Activated naive CD8-positive, alpha-beta T cell treated with anti-CD3 and anti-CD28 coated beads, Interleukin-2, amount 10 ng/mL, durations not matched to agents 7 days and 5 days (primary cell): ENCODE measurements at regions not wholly inside any gene's neighbourhood (a gene's known extent, or its start where the extent isn't known, plus 50 kb on each side); places are given as distances from the start of the nearest gene placed in this dataset.
"Not testable (repeated sequence)": the region's sequence is repeated elsewhere in the genome, so short reads cannot be mapped to it uniquely, and the experiment has no call there.

Source experiments
- ATAC-seq: fragments of 150-1000 bp; cut with Tn5 transposase; one replicate; pipeline ENCODE4 v1.10.0; 2021; ENCODE audit warnings: low read depth, moderate library complexity
- POLR2A ChIA-PET: fragments of 350-600 bp; sonication (Branson Sonifier 250); formaldehyde crosslinking; loops from one replicate; lab custom pipeline; 2021; ENCODE audit warnings: antibody characterized with exemption; lab: Charles Lee
- DNase-seq: peaks from one replicate; pipeline ENCODE4 v3.0.0; 2021
- H3K27ac Mint-ChIP-seq: one replicate; pipeline ENCODE4 v1.8.0; 2022; ENCODE audit warnings: mild to moderate bottlenecking, mixed read lengths
- H3K27me3 Mint-ChIP-seq: one replicate; pipeline ENCODE4 v1.8.0; 2022; ENCODE audit warnings: mild to moderate bottlenecking, moderate library complexity, mixed read lengths
- H3K36me3 Mint-ChIP-seq: one replicate; pipeline ENCODE4 v1.8.0; 2021; ENCODE audit warnings: mild to moderate bottlenecking, mixed read lengths
- H3K4me1 Mint-ChIP-seq: one replicate; pipeline ENCODE4 v1.8.0; 2021; ENCODE audit warnings: mixed read lengths
- H3K4me3 Mint-ChIP-seq: one replicate; pipeline ENCODE4 v1.8.0; 2022; ENCODE audit warnings: mild to moderate bottlenecking, moderate library complexity, mixed read lengths
- H3K9me3 Mint-ChIP-seq: one replicate; pipeline ENCODE4 v1.8.0; 2021; ENCODE audit warnings: mixed read lengths

GRCh38 chr7:138204285-138204981 is 128.2 kb downstream of the AKR1D1 start:
- Mint-ChIP-seq H3K36me3 (no peaks in the 10 kb centered on the region), H3K9me3 (no peaks in the 10 kb centered on the region), H3K4me3 (no peak overlapping the region), H3K27ac (no peak overlapping the region), H3K27me3 (peaks cover 2% of the 10 kb centered on the region), H3K4me1 (no peaks in the 10 kb centered on the region)
- DNase-seq (no peak), ATAC-seq (no peak)
- POLR2A ChIA-PET: no interaction called here

DNA sequence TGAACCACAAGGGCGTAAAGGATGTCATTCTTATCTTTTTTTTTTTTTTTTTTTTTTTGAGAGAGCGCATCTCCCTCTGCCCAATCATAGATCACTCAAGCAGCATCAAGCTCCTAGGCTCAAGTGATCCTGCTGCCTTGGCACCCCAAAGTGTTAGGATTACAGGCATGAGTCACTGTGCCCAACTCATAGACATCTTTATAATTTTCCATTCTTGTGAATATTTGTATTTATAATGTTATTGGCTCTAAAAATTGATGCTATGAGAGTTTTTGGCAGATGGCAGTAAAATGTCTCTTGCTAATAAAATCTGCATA is 128.7 kb downstream of the AKR1D1 start:
- Mint-ChIP-seq H3K36me3 (no peaks in the 10 kb centered on the region), H3K4me3 (no peak overlapping the region), H3K27me3 (peaks cover 2% of the 10 kb centered on the region), H3K9me3 (no peaks in the 10 kb centered on the region), H3K4me1 (no peaks in the 10 kb centered on the region), H3K27ac (no peak overlapping the region)
- DNase-seq (no peak), ATAC-seq (no peak)
- POLR2A ChIA-PET: no interaction called here

GRCh38 chr7:138205614-138206150 is 129.4 kb downstream of the AKR1D1 start:
- POLR2A ChIA-PET: no interaction called here

DNA sequence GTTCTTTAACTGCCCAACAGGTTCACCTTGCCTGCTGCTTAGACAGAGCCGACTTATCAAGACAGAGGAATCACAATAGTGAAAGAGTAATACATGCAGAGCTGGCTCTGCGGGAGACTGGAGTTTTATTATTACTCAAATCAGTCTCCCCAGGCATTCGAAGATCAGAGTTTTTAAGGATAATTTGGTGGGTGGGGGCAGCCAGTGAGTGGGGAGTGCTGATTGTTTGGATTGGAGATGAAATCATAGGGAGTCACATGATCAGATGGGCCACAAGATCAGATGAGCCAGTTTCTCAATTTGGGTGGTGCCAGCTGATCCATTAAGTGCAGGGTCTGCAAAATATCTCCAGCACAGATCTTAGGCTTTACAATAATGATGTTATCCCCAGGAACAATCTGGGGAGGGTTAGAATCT is 131.3 kb downstream of the AKR1D1 start:
- H3K4me1 Mint-ChIP-seq: no peaks in the 10 kb centered on the region
- no peaks in the 10 kb centered on the region for H3K36me3 Mint-ChIP-seq
- no peaks in the 10 kb centered on the region for H3K9me3 Mint-ChIP-seq
- peaks cover 2% of the 10 kb centered on the region for H3K27me3 Mint-ChIP-seq
- no peak for DNase-seq
- H3K4me3 Mint-ChIP-seq: no peak overlapping the region
- H3K27ac Mint-ChIP-seq: no peak overlapping the region
- POLR2A ChIA-PET: no interaction called here
- no peak for ATAC-seq

More at GRCh38 chr7:138205614-138206150, 129.4 kb downstream of the AKR1D1 start:
- ATAC-seq: no peak
- no peak overlapping the region for H3K27ac Mint-ChIP-seq
- no peak for DNase-seq
- no peak overlapping the region for H3K4me3 Mint-ChIP-seq
- no peaks in the 10 kb centered on the region for H3K4me1 Mint-ChIP-seq
- H3K36me3 Mint-ChIP-seq: no peaks in the 10 kb centered on the region
- H3K9me3 Mint-ChIP-seq: no peaks in the 10 kb centered on the region
- peaks cover 2% of the 10 kb centered on the region for H3K27me3 Mint-ChIP-seq

DNA sequence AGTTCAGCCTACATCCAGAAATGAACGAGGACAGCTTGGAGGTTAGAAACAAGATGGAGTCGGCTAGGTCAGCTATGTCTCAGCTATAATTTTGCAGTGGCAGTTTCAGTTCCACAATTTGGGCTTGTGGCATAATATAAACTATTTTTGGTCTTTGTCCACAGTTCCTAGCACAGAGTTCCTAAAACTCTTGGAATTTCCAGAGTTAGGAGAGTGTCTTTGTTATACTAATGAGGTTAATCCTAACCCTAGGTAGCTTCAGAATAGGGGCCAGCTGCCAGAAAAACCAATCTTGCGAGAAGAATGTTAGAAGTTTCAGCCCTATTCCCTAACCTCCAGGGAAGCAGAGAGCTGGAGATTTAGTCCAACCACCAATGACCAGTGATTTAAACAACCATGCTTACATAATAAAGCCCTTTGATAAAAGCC is 131.9 kb downstream of the AKR1D1 start:
- Mint-ChIP-seq H3K4me3 (no peak overlapping the region), H3K27ac (no peak overlapping the region), H3K4me1 (no peaks in the 10 kb centered on the region), H3K9me3 (no peaks in the 10 kb centered on the region), H3K27me3 (peaks cover 2% of the 10 kb centered on the region), H3K36me3 (no peaks in the 10 kb centered on the region)
- DNase-seq: no peak
- no peak for ATAC-seq
- POLR2A ChIA-PET: no interaction called here

- DNase-seq: no peak
- Mint-ChIP-seq H3K27ac (no peak overlapping the region), H3K36me3 (no peaks in the 10 kb centered on the region), H3K4me1 (no peaks in the 10 kb centered on the region), H3K4me3 (no peak overlapping the region), H3K27me3 (peaks cover 2% of the 10 kb centered on the region), H3K9me3 (no peaks in the 10 kb centered on the region)
- no peak for ATAC-seq
- POLR2A ChIA-PET: no interaction called here
These were observed 132.6 kb downstream of the AKR1D1 start for GRCh38 chr7:138208864-138209263.

GRCh38 chr7:138212314-138212713 is 136.1 kb downstream of the AKR1D1 start:
- H3K27ac Mint-ChIP-seq: no peak overlapping the region
- ATAC-seq (no peak), DNase-seq (no peak)
- H3K9me3 Mint-ChIP-seq: no peaks in the 10 kb centered on the region
- POLR2A ChIA-PET: no interaction called here
- no peaks in the 10 kb centered on the region for H3K36me3 Mint-ChIP-seq
- H3K27me3 Mint-ChIP-seq: no peaks in the 10 kb centered on the region
- H3K4me1 Mint-ChIP-seq: no peaks in the 10 kb centered on the region
- H3K4me3 Mint-ChIP-seq: no peak overlapping the region

GRCh38 chr7:138214926-138215325 is 138.7 kb downstream of the AKR1D1 start:
- H3K27ac Mint-ChIP-seq: no peak overlapping the region
- H3K36me3 Mint-ChIP-seq: no peaks in the 10 kb centered on the region
- POLR2A ChIA-PET: no interaction called here
- DNase-seq (no peak), ATAC-seq (no peak)
- H3K4me1 Mint-ChIP-seq: no peaks in the 10 kb centered on the region
- H3K27me3 Mint-ChIP-seq: no peaks in the 10 kb centered on the region
- H3K4me3 Mint-ChIP-seq: no peak overlapping the region
- H3K9me3 Mint-ChIP-seq: peaks cover 2% of the 10 kb centered on the region

GRCh38 chr7:138220321-138220720 is 144.1 kb downstream of the AKR1D1 start:
- H3K27me3 Mint-ChIP-seq, POLR2A ChIA-PET, H3K36me3 Mint-ChIP-seq, H3K4me1 Mint-ChIP-seq, ATAC-seq, H3K9me3 Mint-ChIP-seq, H3K4me3 Mint-ChIP-seq, DNase-seq, H3K27ac Mint-ChIP-seq: not testable (repeated sequence)

DNA sequence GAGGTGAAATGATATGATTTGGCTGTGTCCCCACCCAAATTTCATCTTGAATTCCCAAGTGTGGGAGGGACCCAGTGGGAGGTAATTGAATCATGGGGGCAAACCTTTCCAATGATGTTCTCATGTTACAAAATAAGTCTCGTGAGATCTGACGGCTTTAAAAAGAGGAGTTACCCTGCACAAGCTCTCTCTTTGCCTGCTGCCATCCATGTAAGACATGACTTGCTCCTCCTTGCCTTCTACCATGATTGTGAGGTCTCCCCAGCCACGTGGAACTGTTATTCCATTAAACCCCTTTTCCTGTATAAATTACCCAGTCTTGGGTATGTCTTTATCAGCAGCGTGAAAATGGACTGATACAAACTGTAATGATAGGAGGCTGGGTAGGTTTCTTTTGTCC is 145.1 kb downstream of the AKR1D1 start:
- H3K4me3 Mint-ChIP-seq, H3K9me3 Mint-ChIP-seq, DNase-seq, H3K4me1 Mint-ChIP-seq, ATAC-seq, H3K27me3 Mint-ChIP-seq, H3K36me3 Mint-ChIP-seq, H3K27ac Mint-ChIP-seq, POLR2A ChIA-PET: not testable (repeated sequence)

GRCh38 chr7:138223402-138223879 is 147.2 kb downstream of the AKR1D1 start:
- ATAC-seq (no peak), DNase-seq (no peak)
- Mint-ChIP-seq H3K9me3 (peaks cover 6% of the 10 kb centered on the region), H3K4me1 (no peaks in the 10 kb centered on the region), H3K4me3 (no peak overlapping the region), H3K36me3 (no peaks in the 10 kb centered on the region), H3K27me3 (no peaks in the 10 kb centered on the region), H3K27ac (no peak overlapping the region)
- POLR2A ChIA-PET: no interaction called here

- no peaks in the 10 kb centered on the region for H3K27me3 Mint-ChIP-seq
- no peaks in the 10 kb centered on the region for H3K36me3 Mint-ChIP-seq
- POLR2A ChIA-PET: no interaction called here
- H3K4me3 Mint-ChIP-seq: no peak overlapping the region
- H3K9me3 Mint-ChIP-seq: no peaks in the 10 kb centered on the region
- no peak for ATAC-seq
- no peak overlapping the region for H3K27ac Mint-ChIP-seq
- no peaks in the 10 kb centered on the region for H3K4me1 Mint-ChIP-seq
- DNase-seq: no peak
These were observed 149.8 kb downstream of the AKR1D1 start for GRCh38 chr7:138226001-138226476.

DNA sequence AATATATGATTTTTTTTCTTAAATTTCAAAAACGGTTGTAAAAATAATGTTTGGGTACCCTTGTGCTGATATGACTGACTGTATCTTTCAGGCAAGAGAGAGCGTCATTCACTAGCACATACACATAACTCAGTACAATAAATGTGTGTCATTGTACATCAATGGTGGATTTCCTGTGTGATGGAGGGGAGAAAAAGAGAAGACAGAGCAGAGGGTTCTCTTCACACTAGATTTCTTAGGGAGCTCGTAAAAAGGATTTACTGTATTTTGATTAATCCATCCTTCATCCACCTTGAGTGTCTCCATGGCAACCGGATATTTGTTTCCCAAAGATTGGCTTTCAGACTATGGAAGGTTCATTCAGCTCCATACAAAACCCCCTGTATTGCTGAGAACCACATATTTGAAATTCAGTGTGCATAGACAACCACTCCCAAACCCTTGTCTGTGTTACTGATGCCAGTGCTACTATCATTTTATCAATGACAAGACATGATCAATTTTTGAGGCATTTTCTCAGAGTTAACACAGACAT is 150.6 kb downstream of the AKR1D1 start:
- Mint-ChIP-seq H3K9me3 (no peaks in the 10 kb centered on the region), H3K27me3 (no peaks in the 10 kb centered on the region), H3K36me3 (no peaks in the 10 kb centered on the region), H3K4me1 (no peaks in the 10 kb centered on the region), H3K27ac (no peak overlapping the region), H3K4me3 (no peak overlapping the region)
- POLR2A ChIA-PET: no interaction called here
- ATAC-seq: no peak
- DNase-seq: no peak

DNA sequence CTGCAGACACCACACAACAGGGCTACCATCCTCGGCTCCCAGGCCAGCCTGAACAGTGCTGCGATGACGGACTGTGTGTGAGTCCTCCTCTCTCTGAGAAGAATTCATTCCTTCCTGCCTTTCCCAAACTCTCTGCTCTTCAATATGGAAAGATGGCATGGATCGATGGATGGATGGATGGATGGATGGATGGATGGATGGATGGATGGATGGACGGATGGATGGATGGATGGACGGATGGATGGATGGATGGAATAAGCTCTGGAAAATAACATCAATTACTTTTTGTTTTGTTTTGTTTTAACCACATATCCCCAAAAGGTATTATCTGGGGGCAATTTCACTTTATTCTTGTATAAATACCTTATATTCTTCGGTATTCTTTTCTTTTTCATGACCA is 151.9 kb downstream of the AKR1D1 start:
- H3K4me3 Mint-ChIP-seq: no peak overlapping the region
- H3K4me1 Mint-ChIP-seq: no peaks in the 10 kb centered on the region
- no peak overlapping the region for H3K27ac Mint-ChIP-seq
- H3K9me3 Mint-ChIP-seq: peaks cover 2% of the 10 kb centered on the region
- H3K36me3 Mint-ChIP-seq: no peaks in the 10 kb centered on the region
- no peaks in the 10 kb centered on the region for H3K27me3 Mint-ChIP-seq
- DNase-seq (no peak), ATAC-seq (no peak)
- POLR2A ChIA-PET: no interaction called here
